ENCODE measurements at regions not wholly inside any gene's neighbourhood (a gene's known extent, or its start where the extent isn't known, plus 50 kb on each side); places are given as distances from the start of the nearest gene placed in this dataset.

GRCh38 chr2:20143263-20143662, 81.7 kb downstream of the SDC1 start:
- no peak for ATAC-seq
- Histone ChIP-seq H3K27ac (no peak overlapping the region), H3K27me3 (ENCODE audit: insufficient read depth in 3 of 3, low read length in 2 of 3) (no peaks in the 10 kb centered on the region), H3K4me1 (no peaks in the 10 kb centered on the region), H3K9me3 (no peaks in the 10 kb centered on the region), H3K36me3 (ENCODE audit: insufficient read depth in 1 of 2, low read depth in 1 of 2) (no peaks in the 10 kb centered on the region), H3K4me3 (no peak overlapping the region)
- TF ChIP-seq CTCF (IDR thresholded peaks at IDR 0.05), result no peak
- WGBS, 3 donors, result 80 to 84% (median 82%) methylated on average over 5 of the region's 5 CpGs
- intact Hi-C loops (cut with DNase I), result no loop called here
- DNase-seq, result no peak

GRCh38 chr2:20141806-20142205, 83.1 kb downstream of the SDC1 start:
- H3K27ac ChIP-seq, result no peak overlapping the region
- ATAC-seq, result peak in 2 of 4 donors; percentile 4 to 6
- intact Hi-C loops (cut with DNase I), result no loop called here

GRCh38 chr2:20141056-20141762, 83.7 kb downstream of the SDC1 start:
- DNase-seq, result peak; percentile 86 to 93
- Histone ChIP-seq H3K4me3 (no peak overlapping the region), H3K4me1 (no peaks in the 10 kb centered on the region), H3K9me3 (no peaks in the 10 kb centered on the region), H3K36me3 (ENCODE audit: insufficient read depth in 1 of 2, low read depth in 1 of 2) (no peaks in the 10 kb centered on the region), H3K27me3 (ENCODE audit: insufficient read depth in 3 of 3, low read length in 2 of 3) (no peaks in the 10 kb centered on the region), H3K27ac (no peak overlapping the region)
- no peak for TF ChIP-seq CTCF (IDR thresholded peaks at IDR 0.05)
- intact Hi-C loops (cut with DNase I), result no loop called here
- 35 to 38% (median 37%) methylated on average over 9 of the region's 9 CpGs for WGBS, 3 donors
- ATAC-seq, result peak; percentile 79 to 98 (median 92)

More at GRCh38 chr2:20141806-20142205, 83.1 kb downstream of the SDC1 start:
- Histone ChIP-seq H3K36me3 (ENCODE audit: insufficient read depth in 1 of 2, low read depth in 1 of 2) (no peaks in the 10 kb centered on the region), H3K4me3 (no peak overlapping the region), H3K4me1 (no peaks in the 10 kb centered on the region), H3K27me3 (ENCODE audit: insufficient read depth in 3 of 3, low read length in 2 of 3) (no peaks in the 10 kb centered on the region), H3K9me3 (no peaks in the 10 kb centered on the region)
- WGBS, 3 donors, result 56 to 72% (median 62%) methylated on average over 8 of the region's 8 CpGs
- no peak for DNase-seq
- no peak for TF ChIP-seq CTCF (IDR thresholded peaks at IDR 0.05)

GRCh38 chr2:20140321-20141055, 84.4 kb downstream of the SDC1 start:
- no peak for ATAC-seq

More at GRCh38 chr2:20140321-20141055, 84.4 kb downstream of the SDC1 start:
- Histone ChIP-seq H3K27me3 (ENCODE audit: insufficient read depth in 3 of 3, low read length in 2 of 3) (no peaks in the 10 kb centered on the region), H3K27ac (no peak overlapping the region), H3K4me1 (no peaks in the 10 kb centered on the region), H3K9me3 (no peaks in the 10 kb centered on the region), H3K36me3 (ENCODE audit: insufficient read depth in 1 of 2, low read depth in 1 of 2) (no peaks in the 10 kb centered on the region), H3K4me3 (no peak overlapping the region)
- intact Hi-C loops (cut with DNase I), result no loop called here
- TF ChIP-seq CTCF (IDR thresholded peaks at IDR 0.05), result no peak
- 85 to 89% (median 86%) methylated on average over 10 to 11 of the region's 11 CpGs for WGBS, 3 donors
- no peak for DNase-seq
